Esophagus squamous epithelium (tissue), 5 donors: ENCODE measurements at regions not wholly inside any gene's neighbourhood (a gene's known extent, or its start where the extent isn't known, plus 50 kb on each side); places are given as distances from the start of the nearest gene placed in this dataset.

Experiments
- DNase-seq: peaks from one replicate; lab custom pipeline; 2025; lab: John Stamatoyannopoulos, UW
- H3K27ac ChIP-seq, 4 donors: fragments of 200-600 bp; sonication (generic); one replicate each; pipeline ENCODE4 v1.5.1; 2016 to 2019; ENCODE audit warnings: mild to moderate bottlenecking in 1 of 4
- H3K27me3 ChIP-seq, 4 donors: fragments of 200-600 bp; sonication (generic); 1 replicate in 3 of 4; 2 replicates in 1 of 4; pipeline versions ENCODE4 v1.5.1 to v1.6.0; 2017 to 2021; ENCODE audit warnings: antibody characterized with exemption in 1 of 4
- H3K36me3 ChIP-seq, 3 donors: fragments of 200-600 bp; sonication (generic); one replicate each; pipeline ENCODE4 v1.5.1; 2016 to 2019
- H3K4me1 ChIP-seq, 3 donors: fragments of 200-600 bp; sonication (generic); one replicate each; pipeline ENCODE4 v1.5.1; 2017 to 2019
- H3K4me3 ChIP-seq, 4 donors: fragments of 200-600 bp; sonication (generic); 1 replicate in 3 of 4; 2 replicates in 1 of 4; pipeline ENCODE4 v1.5.1; 2016 to 2019; ENCODE audit warnings: mild to moderate bottlenecking in 2 of 4, moderate library complexity in 1 of 4
- H3K9me3 ChIP-seq, 3 donors: fragments of 200-600 bp; sonication (generic); one replicate each; pipeline ENCODE4 v1.5.1; 2016 to 2019
- CTCF ChIP-seq, 6 experiments: fragments of 450-650 bp in 4 of 6; fragments of 200-600 bp in 2 of 6; sonication (generic) in 2 of 6; IDR thresholded peaks; one replicate each; pipeline ENCODE4 v1.5.1; 2016 to 2019; ENCODE audit warnings: antibody characterized with exemption in 6 of 6, mild to moderate bottlenecking in 4 of 6, moderate library complexity in 4 of 6
- POLR2A ChIP-seq, 4 donors: fragments of 450-650 bp; IDR thresholded peaks; one replicate each; pipeline ENCODE4 v1.6.1; 2017; ENCODE audit warnings: antibody characterized with exemption in 4 of 4, mild to moderate bottlenecking in 4 of 4, moderate library complexity in 3 of 4
- WGBS, 2 donors: methylation state at CpG; one replicate each; pipeline ENCODE4 v1.1.5; 2018; 5-methylcytosine and 5-hydroxymethylcytosine counted together
- intact Hi-C: fragments of 100-400 bp; cut with DNase I; formaldehyde crosslinking; loops from one replicate; pipeline ENCODE4 v1.15.0; 2022
- donor health status: DM: yes; HTN: yes; CAD: no.

GRCh38 chr10:109379186-109379585 is 544.1 kb downstream of the XPNPEP1 start:
- Histone ChIP-seq H3K27me3 (no peaks in the 10 kb centered on the region), H3K4me1 (no peaks in the 10 kb centered on the region), H3K4me3 (no peak overlapping the region), H3K9me3 (no peaks in the 10 kb centered on the region), H3K27ac (no peak overlapping the region), H3K36me3 (no peaks in the 10 kb centered on the region)
- 50 to 53% methylated on average over 2 of the region's 2 CpGs for WGBS, 2 donors
- no peak for DNase-seq
- TF ChIP-seq CTCF (IDR thresholded peaks at IDR 0.05) = no peak
- TF ChIP-seq POLR2A (IDR thresholded peaks at IDR 0.05) = no peak
- intact Hi-C loops = no loop called here

GRCh38 chr10:109374215-109374614 is 549.1 kb downstream of the XPNPEP1 start:
- WGBS, 2 donors = 58 to 80% methylated on average over 1 of the region's 1 CpG
- intact Hi-C loops = no loop called here

GRCh38 chr10:109359316-109359715 is 564.0 kb downstream of the XPNPEP1 start:
- no peaks in the 10 kb centered on the region for H3K27me3 ChIP-seq
- H3K4me1 ChIP-seq = no peaks in the 10 kb centered on the region
- 53 to 60% methylated on average over 4 of the region's 4 CpGs for WGBS, 2 donors
- intact Hi-C loops = no loop called here
- H3K27ac ChIP-seq = no peak overlapping the region
- H3K36me3 ChIP-seq = no peaks in the 10 kb centered on the region
- no peak for DNase-seq
- H3K4me3 ChIP-seq = no peak overlapping the region
- no peaks in the 10 kb centered on the region for H3K9me3 ChIP-seq
- TF ChIP-seq CTCF (IDR thresholded peaks at IDR 0.05) = no peak
- TF ChIP-seq POLR2A (IDR thresholded peaks at IDR 0.05) = no peak

More at GRCh38 chr10:109374215-109374614, 549.1 kb downstream of the XPNPEP1 start:
- no peaks in the 10 kb centered on the region for H3K27me3 ChIP-seq
- H3K9me3 ChIP-seq = no peaks in the 10 kb centered on the region
- no peaks in the 10 kb centered on the region for H3K4me1 ChIP-seq
- no peak for TF ChIP-seq CTCF (IDR thresholded peaks at IDR 0.05)
- no peak for TF ChIP-seq POLR2A (IDR thresholded peaks at IDR 0.05)
- no peaks in the 10 kb centered on the region for H3K36me3 ChIP-seq
- H3K4me3 ChIP-seq = no peak overlapping the region
- H3K27ac ChIP-seq = no peak overlapping the region
- no peak for DNase-seq

GRCh38 chr10:109358325-109358724 is 565.0 kb downstream of the XPNPEP1 start:
- intact Hi-C loops = no loop called here
- H3K4me3 ChIP-seq = no peak overlapping the region
- no peak for DNase-seq
- no peaks in the 10 kb centered on the region for H3K27me3 ChIP-seq
- 14 to 28% methylated on average over 1 of the region's 1 CpG for WGBS, 2 donors
- no peaks in the 10 kb centered on the region for H3K4me1 ChIP-seq
- no peak overlapping the region for H3K27ac ChIP-seq
- no peak for TF ChIP-seq CTCF (IDR thresholded peaks at IDR 0.05)
- TF ChIP-seq POLR2A (IDR thresholded peaks at IDR 0.05) = no peak
- H3K36me3 ChIP-seq = no peaks in the 10 kb centered on the region
- no peaks in the 10 kb centered on the region for H3K9me3 ChIP-seq

- intact Hi-C loops = no loop called here
- Histone ChIP-seq H3K4me3 (no peak overlapping the region), H3K4me1 (no peaks in the 10 kb centered on the region), H3K36me3 (no peaks in the 10 kb centered on the region), H3K9me3 (peaks cover 0 to 13% (median 8%) of the 10 kb centered on the region in 3 donors), H3K27me3 (no peaks in the 10 kb centered on the region), H3K27ac (no peak overlapping the region)
- no peak for TF ChIP-seq CTCF (IDR thresholded peaks at IDR 0.05)
- TF ChIP-seq POLR2A (IDR thresholded peaks at IDR 0.05) = no peak
- no peak for DNase-seq
Measured at GRCh38 chr10:109348324-109348723, 575.0 kb downstream of the XPNPEP1 start.
